ENCODE measurements at regions not wholly inside any gene's neighbourhood (a gene's known extent, or its start where the extent isn't known, plus 50 kb on each side); places are given as distances from the start of the nearest gene placed in this dataset.

DNA sequence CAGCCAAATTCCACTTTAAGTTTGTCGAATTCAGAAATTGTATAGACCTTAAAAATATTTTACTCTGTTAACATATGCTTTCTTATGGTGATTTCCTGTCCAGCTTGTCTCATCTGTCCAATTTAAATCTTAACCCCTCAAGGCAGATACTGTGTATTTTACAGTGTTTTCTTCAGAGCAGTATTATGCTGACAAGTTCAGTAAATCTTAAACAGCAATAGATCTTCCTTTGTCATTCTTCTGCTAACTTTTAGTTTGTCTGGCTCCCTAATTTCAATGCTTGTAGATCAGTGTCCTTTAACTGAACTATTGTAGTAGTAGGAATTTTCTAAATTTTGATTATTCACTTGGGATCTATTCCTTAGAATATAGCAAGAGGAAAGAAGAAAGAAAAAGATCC lies 52.8 kb upstream of the MEIS1 start:
- no peak for DNase-seq
- ATAC-seq, result no peak
- H3K9me3 ChIP-seq, result no peaks in the 10 kb centered on the region
- intact Hi-C loops (cut with DNase I; ENCODE audit: low total_unique reads), result no loop called here
- no peak overlapping the region for H3K4me3 ChIP-seq
- TF ChIP-seq, protein P1, sequence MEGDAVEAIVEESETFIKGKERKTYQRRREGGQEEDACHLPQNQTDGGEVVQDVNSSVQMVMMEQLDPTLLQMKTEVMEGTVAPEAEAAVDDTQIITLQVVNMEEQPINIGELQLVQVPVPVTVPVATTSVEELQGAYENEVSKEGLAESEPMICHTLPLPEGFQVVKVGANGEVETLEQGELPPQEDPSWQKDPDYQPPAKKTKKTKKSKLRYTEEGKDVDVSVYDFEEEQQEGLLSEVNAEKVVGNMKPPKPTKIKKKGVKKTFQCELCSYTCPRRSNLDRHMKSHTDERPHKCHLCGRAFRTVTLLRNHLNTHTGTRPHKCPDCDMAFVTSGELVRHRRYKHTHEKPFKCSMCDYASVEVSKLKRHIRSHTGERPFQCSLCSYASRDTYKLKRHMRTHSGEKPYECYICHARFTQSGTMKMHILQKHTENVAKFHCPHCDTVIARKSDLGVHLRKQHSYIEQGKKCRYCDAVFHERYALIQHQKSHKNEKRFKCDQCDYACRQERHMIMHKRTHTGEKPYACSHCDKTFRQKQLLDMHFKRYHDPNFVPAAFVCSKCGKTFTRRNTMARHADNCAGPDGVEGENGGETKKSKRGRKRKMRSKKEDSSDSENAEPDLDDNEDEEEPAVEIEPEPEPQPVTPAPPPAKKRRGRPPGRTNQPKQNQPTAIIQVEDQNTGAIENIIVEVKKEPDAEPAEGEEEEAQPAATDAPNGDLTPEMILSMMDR (IDR thresholded peaks at IDR 0.05 in 4 of 5, conservative IDR thresholded peaks at IDR 0.05 in 1 of 5), result no peak
- TF ChIP-seq POLR2A (IDR thresholded peaks at IDR 0.05), result no peak
- in situ Hi-C loops (cut with MboI; ENCODE audit: low sequenced_read_pairs in 4 of 4), result no loop called here
- H3K36me3 ChIP-seq, result no peaks in the 10 kb centered on the region
- H3K27ac ChIP-seq, result no peak overlapping the region
- peaks cover 0 to 7% (median 0%) of the 10 kb centered on the region in 3 donors for H3K27me3 ChIP-seq
- no peaks in the 10 kb centered on the region for H3K4me1 ChIP-seq

DNA sequence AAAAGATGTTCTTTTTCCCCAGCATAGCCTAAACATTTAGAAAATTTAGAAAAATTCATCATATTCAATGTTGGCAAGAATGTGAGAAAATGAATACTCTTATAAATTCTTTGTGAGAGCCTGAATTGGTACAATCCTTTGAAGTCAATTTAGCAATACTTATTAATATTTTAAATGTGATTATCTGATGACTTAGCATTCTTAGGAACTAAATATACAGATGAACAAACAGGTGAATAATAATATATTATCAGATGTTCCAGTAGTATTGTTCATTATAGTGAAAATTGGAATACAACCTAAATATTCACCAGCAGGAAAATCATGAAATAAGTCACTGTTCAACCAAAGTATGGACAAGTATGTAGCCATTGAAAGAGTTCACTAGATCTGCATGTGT lies 55.5 kb upstream of the MEIS1 start:
- intact Hi-C loops (cut with DNase I; ENCODE audit: low total_unique reads), result no loop called here
- peaks cover 0 to 7% (median 0%) of the 10 kb centered on the region in 3 donors for H3K27me3 ChIP-seq
- no peak overlapping the region for H3K4me3 ChIP-seq
- in situ Hi-C loops (cut with MboI; ENCODE audit: low sequenced_read_pairs in 4 of 4), result no loop called here
- ATAC-seq (no peak), DNase-seq (no peak)
- H3K27ac ChIP-seq, result no peak overlapping the region
- TF ChIP-seq, protein P1 (IDR thresholded peaks at IDR 0.05 in 4 of 5, conservative IDR thresholded peaks at IDR 0.05 in 1 of 5), result no peak
- TF ChIP-seq POLR2A (IDR thresholded peaks at IDR 0.05), result no peak
- H3K9me3 ChIP-seq, result no peaks in the 10 kb centered on the region
- H3K4me1 ChIP-seq, result no peaks in the 10 kb centered on the region
- no peaks in the 10 kb centered on the region for H3K36me3 ChIP-seq

DNA sequence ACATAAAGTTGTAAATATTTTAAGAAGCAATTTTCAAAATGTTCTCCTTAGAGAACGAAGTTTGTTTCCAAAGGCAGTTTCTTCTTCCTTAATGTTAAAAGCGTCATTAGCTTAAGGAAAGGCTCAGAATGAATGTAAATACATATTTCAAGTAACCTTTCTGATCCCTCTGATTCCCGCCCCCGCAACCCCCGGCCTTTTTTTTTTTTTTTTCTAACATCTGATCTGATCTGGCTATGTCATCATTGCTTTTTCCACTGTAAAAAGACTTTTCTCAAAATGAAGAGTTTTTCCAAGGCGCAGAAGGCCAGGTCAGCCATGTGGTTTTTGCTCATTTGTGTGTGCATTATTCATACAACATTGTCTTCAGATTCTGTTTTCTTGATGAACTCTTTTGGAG lies 57.1 kb upstream of the MEIS1 start:
- ATAC-seq (no peak), DNase-seq (no peak)
- TF ChIP-seq POLR2A (IDR thresholded peaks at IDR 0.05), result no peak
- TF ChIP-seq, protein P1 (IDR thresholded peaks at IDR 0.05 in 4 of 5, conservative IDR thresholded peaks at IDR 0.05 in 1 of 5), result no peak
- no peaks in the 10 kb centered on the region for H3K36me3 ChIP-seq
- in situ Hi-C loops (cut with MboI; ENCODE audit: low sequenced_read_pairs in 4 of 4) (no loop called here), intact Hi-C loops (cut with DNase I; ENCODE audit: low total_unique reads) (no loop called here)
- H3K4me3 ChIP-seq, result no peak overlapping the region
- H3K9me3 ChIP-seq, result no peaks in the 10 kb centered on the region
- peaks cover 0 to 5% (median 0%) of the 10 kb centered on the region in 3 donors for H3K27me3 ChIP-seq
- H3K4me1 ChIP-seq, result no peaks in the 10 kb centered on the region
- H3K27ac ChIP-seq, result no peak overlapping the region

DNA sequence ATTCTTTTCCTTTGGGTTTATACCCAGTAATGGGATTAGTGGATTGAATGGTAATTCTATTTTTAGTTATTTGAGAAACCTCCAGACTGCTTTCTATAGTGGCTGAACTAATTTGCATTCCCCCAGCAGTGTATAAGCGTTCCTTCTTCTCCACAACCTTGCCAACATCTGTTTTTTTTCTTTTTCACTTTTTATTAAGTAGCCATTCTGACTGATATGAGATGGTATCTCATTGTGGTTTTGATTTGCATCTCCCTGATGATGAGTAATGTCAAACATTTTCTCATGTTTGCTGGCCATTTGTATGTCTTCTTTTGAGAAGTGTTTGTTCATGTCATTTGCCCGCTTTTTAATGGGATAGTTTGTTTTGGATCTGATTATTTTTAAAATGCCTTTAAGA lies 64.1 kb upstream of the MEIS1 start:
- no peak for TF ChIP-seq POLR2A (IDR thresholded peaks at IDR 0.05)
- TF ChIP-seq, protein P1 (IDR thresholded peaks at IDR 0.05 in 4 of 5, conservative IDR thresholded peaks at IDR 0.05 in 1 of 5), result no peak
- no peak for ATAC-seq
- intact Hi-C loops (cut with DNase I; ENCODE audit: low total_unique reads), result no loop called here

DNA sequence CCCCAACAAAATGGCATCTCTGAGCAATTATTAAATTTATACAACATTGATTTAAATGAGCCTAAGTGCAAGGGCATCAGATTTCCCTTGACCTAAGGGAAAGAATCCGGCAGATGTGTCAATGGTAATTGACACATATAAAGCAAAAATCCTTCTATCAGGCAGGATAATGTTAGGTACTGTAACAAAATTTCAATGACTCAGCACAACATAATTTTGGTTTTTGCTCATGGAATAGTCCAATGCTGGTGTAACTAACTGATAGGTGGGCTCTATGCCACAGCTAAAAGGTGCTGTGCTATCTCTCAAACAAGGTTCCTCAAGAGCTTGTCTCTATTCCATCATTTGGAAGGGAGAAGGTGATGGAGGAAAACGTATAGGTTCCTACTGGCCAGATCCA lies 68.3 kb upstream of the MEIS1 start:
- intact Hi-C loops (cut with DNase I; ENCODE audit: low total_unique reads), result no loop called here
- no peak for ATAC-seq
- no peaks in the 10 kb centered on the region for H3K36me3 ChIP-seq
- no peaks in the 10 kb centered on the region for H3K9me3 ChIP-seq
- no peak overlapping the region for H3K27ac ChIP-seq
- no peaks in the 10 kb centered on the region for H3K27me3 ChIP-seq
- H3K4me1 ChIP-seq, result peaks cover 9 to 12% of the 10 kb centered on the region in 2 donors
- no peak for TF ChIP-seq POLR2A (IDR thresholded peaks at IDR 0.05)
- TF ChIP-seq, protein P1 (IDR thresholded peaks at IDR 0.05 in 4 of 5, conservative IDR thresholded peaks at IDR 0.05 in 1 of 5), result no peak
- no peak for DNase-seq
- in situ Hi-C loops (cut with MboI; ENCODE audit: low sequenced_read_pairs in 4 of 4), result no loop called here
- H3K4me3 ChIP-seq, result no peak overlapping the region

More for the DNA sequence above, 64.1 kb upstream of the MEIS1 start:
- H3K4me3 ChIP-seq, result no peak overlapping the region
- no peaks in the 10 kb centered on the region for H3K9me3 ChIP-seq
- H3K4me1 ChIP-seq, result no peaks in the 10 kb centered on the region
- no peaks in the 10 kb centered on the region for H3K36me3 ChIP-seq
- no peak overlapping the region for H3K27ac ChIP-seq
- DNase-seq, result no peak
- in situ Hi-C loops (cut with MboI; ENCODE audit: low sequenced_read_pairs in 4 of 4), result no loop called here
- no peaks in the 10 kb centered on the region for H3K27me3 ChIP-seq
